ENCODE measurements at regions not wholly inside any gene's neighbourhood (a gene's known extent, or its start where the extent isn't known, plus 50 kb on each side); places are given as distances from the start of the nearest gene placed in this dataset.

DNA sequence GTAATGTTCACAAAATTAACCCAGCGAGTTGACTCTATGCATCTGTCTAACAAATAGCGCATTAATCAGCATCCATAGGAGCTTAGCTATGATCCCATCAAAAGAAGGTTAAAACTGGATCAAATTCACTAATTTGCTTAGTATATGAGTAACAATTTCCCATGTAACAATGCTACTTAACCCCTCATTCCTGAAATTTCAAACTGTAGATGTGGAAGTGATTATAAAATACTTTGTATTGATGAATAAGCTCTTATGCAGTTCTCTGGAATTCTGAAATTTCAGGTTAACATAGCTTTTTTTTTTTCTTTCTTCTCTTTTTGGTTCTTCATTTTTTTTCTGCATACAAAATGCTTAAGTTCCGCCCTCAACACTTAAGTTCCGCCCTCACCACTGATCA is 1272.7 kb downstream of the KCNT2 start:
- no peak for DNase-seq

DNA sequence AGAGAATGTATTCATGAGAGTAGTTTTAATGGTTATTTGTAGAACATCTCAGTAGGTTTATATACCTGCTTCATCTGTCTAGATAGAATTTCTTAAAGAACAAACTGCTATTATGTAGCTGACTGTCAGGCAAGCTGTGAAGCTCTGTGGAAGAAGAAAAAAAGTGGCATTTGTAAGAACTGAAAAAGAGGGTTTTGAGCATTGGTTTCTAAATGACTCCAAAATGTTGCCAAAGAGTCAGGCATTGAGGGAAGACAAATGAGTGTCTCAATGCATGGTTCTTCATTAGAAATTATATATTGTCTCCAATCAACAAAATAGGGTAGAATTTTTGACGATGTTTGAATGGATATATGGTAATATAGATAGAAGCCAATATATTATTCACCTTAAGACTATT is 1276.1 kb downstream of the KCNT2 start:
- DNase-seq = no peak

- no peak for DNase-seq
These were observed 1279.6 kb downstream of the KCNT2 start for GRCh38 chr1:195328681-195329080.

GRCh38 chr1:195328102-195328501 is 1280.1 kb downstream of the KCNT2 start:
- DNase-seq = no peak

GRCh38 chr1:195327361-195327760 is 1280.9 kb downstream of the KCNT2 start:
- DNase-seq = no peak

DNA sequence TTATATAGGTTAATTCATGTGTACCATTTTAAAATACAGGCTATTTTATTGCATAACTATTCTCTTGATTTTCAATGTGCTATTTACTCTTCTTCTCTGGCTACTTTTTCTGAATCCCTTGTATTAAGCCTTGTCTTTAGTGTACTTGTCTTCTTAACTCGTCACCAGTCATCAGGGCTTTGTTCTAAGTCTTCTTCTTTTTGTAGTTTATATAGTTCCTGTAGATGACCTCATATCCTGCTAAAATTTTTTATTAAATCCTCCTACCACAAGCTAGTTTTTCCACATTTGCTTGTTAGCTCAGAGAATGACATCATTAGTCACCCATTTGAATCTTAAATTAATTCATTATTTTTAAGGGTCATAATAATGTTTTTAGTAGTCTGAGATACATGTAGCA is 1281.9 kb downstream of the KCNT2 start:
- DNase-seq = no peak

- DNase-seq = no peak
These were observed 1283.1 kb downstream of the KCNT2 start for GRCh38 chr1:195325181-195325580.

GRCh38 chr1:195306281-195306680 is 1302.0 kb downstream of the KCNT2 start:
- no peak for DNase-seq

DNA sequence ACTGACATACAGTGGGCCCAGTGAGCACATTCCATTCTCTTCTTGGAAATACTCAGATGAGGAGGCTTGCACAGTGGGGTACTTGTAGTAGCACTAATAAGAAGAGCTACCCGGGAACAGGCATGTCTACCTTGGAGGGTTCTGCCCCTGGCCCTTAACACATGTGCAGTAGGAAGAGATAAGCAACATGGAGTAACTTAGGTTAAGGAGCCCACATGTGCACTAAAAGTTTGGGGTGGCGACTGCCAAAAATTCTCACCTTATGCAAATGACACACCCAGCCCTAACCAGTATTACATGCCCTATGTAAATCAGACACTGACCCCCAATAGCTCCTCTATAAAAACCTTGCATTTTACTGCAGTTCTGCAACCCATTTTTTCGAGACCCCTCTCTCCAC is 1313.3 kb downstream of the KCNT2 start:
- DNase-seq = no peak

DNA sequence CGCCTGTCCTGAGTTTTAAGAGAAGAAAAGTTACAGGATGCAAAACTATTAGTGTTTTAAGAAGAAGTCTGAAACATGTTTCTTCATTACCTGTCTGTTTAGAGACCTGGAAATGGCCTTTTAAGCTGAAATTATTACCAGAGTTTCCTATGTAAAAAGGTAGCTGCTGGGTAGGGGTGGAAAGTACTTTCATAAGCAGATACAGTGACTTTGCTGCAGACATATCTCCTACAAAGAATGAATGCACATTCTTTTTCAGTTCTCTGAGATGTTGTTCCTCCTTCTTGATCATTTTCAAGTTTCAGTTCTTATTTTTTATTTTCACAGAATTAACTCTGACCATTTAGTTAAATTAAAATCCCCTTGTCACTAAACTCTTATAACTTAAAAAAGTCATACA is 1329.6 kb downstream of the KCNT2 start:
- no peak for DNase-seq

DNA sequence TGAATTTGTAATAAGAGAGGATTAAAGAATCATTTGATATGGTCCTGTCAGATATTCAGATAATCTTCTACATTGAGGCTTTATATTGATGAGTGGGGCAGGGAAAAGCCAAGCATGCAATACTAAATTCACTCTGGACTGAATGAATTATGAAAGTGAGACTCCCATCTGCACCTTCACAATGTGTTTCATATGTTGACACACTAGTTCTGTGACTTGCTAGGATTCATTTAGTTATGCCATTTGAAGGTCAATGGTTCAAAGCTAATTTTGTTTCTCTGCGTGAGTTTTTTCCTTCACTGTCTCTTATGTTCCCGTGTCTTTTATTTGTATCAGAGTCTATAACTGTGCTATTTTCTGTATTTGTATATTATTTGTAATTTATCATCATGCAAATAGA is 1332.5 kb downstream of the KCNT2 start:
- no peak for DNase-seq

DNA sequence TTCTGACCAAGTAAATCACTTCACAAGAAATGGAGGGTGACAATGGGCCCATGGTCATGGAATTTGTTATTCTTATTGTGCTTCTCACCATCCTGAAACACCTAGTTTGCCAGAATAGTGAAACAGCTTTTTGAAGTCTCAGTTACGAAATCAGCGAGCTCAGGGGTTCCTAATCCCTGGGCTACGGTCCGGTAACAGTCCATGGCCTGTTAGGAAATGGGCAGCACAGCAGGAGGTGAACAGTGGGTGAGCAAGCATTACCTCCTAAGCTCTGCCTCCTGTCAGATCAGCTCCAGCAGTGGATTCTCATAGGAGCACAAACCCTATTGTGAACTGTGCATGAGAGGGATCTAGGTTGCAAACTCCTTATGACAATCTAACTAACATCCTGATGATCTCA is 1356.3 kb downstream of the KCNT2 start:
- no peak for DNase-seq

- no peak for DNase-seq
These were observed 1364.7 kb downstream of the KCNT2 start for GRCh38 chr1:195243492-195243891.

DNA sequence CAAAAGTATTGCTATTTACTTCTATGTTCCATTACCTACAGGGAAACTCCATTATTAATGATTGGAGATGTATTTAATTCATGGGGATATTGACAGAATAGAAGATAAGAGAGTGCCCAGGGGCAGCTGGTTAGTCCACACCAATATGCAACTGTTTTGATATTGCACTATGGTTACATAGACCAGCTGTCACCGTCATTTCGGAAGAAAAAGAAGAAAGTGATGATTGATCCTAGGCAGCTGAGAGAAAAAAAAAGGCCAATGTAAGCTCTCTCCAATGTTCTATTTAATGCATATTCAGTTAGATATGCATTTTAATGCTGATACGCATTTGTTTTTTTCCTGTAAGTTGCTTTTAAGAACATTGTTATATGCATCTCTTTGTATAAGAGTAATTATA is 1367.2 kb downstream of the KCNT2 start:
- DNase-seq = no peak

- DNase-seq = no peak
These were observed 1369.9 kb downstream of the KCNT2 start for GRCh38 chr1:195238313-195238712.

- DNase-seq = no peak
These were observed 1371.0 kb downstream of the KCNT2 start for GRCh38 chr1:195236991-195237889.

- no peak for DNase-seq
These were observed 1389.6 kb downstream of the KCNT2 start for GRCh38 chr1:195218428-195219212.

DNA sequence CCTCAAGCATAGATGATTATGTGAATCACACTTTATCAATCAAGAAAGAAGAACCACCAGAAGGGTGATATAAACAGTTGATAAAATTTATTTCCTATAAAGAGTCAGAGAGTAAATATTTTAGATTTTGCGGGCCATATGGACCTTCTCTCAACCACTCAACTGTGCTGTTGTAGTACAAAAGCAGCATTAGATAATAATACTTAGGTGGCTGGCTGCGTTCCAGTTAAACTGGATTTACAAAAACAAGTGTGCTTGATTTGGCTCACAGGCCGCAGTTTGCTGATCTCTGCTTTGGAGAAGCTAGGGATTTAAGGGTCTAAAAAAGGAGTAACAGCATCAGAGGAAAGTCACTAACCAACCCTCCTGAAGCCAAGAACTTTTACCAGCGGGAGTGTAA is 1406.0 kb downstream of the KCNT2 start:
- no peak for DNase-seq

- no peak for DNase-seq
These were observed 1407.5 kb downstream of the KCNT2 start for GRCh38 chr1:195200772-195201171.

DNA sequence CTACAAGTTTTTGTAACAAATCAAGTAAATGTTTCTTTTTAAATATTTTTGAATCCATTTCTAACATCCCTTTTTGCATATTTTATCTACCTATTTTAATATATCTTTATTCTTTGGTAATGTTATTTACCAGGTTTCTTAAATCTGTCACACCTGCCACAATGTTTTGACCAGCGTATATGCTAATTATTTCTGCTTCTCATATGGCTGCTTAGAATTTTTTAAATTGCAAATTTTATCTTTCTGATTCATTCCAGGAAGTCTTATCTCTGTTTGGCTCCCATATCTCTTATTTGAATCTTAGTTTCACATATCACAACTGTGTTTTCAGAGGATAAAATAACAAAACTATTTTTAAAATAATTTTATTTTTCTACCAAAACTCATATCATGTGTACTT is 1411.1 kb downstream of the KCNT2 start:
- no peak for DNase-seq

DNA sequence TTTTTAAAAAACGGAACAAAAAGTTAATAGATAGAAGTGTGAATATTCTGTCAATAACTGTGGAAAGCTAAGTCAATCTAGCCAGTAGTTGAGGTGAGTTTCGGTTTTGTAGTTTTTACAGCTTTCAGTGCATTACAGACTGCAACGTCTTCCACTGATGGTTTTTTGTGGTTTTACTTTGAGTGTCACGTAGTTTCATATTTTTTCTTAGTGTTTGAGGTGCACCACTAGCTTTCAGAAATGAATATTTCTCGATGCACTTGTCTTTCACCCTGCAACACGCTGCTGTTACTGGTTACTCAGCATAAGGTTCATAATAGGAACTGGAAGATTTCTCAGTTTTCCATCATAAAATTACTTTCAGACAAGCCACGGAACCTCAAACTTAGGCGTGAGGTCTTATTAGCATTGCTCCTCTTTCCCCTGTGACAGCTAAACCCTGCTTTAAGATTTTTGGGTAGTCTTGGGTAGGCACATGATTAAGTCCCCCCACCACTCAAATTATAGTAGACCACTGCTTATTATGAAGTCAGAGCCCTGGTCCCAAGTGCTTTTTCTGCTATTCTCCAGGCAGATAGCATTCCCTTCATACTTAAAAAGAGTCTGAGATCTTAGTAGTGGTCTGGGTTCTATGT is 1412.7 kb downstream of the KCNT2 start:
- DNase-seq = no peak

DNA sequence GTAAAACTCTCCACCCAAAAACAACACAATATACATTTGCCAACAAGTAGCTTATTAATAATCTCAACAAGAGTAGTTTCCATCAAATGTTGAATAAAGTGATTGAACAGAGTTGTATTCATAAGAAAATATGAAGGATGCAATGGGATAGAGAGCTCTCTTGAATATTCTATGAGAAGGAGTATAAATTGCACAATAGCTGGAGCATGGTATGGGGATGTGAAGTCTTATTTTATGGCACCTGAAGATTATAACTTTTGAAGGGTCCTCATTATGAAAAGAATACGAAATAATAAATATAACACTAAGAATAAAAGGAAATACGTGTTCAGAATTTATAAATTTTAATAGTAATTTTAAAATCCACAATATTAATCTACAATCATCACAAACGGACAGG is 1415.1 kb downstream of the KCNT2 start:
- no peak for DNase-seq

DNA sequence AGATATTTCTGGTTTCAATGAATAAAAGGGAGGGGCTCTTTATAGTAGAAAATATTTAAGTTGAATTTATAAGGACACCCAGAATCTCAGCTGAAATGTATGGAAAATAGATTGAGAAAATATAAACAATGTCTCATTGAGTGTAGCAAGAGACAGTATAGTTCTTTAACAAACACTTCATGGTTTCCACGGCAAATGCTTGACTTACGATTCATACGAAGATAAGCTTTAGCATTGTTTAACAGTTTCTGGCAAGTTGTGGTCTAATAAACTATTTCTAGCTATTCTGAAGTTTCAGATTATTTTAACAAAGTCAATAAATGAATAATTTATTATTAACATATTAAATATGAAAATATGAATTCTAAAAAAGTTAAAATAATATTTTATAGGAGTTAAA is 1419.4 kb downstream of the KCNT2 start:
- DNase-seq = no peak

DNA sequence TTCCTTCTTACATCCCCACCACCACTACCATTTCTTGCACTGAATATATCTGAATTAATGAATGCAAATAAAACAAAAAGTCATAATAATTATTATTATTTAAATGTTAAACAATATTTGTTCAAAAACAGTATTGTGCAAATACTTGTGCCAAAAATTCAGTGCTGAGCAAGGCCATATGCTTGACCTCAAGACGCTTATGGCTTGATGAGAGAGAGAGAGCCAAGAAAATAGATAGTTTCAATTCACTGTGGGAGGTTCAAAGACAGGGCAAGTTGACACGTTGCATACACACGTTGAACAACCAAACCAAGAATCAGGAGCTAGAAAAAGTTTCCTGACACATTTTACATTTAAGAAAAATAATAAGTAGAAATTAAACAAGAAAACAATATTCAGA is 1421.7 kb downstream of the KCNT2 start:
- no peak for DNase-seq
